Neuronal stem cell (in vitro differentiated cells): ENCODE measurements at regions not wholly inside any gene's neighbourhood (a gene's known extent, or its start where the extent isn't known, plus 50 kb on each side); places are given as distances from the start of the nearest gene placed in this dataset.

ENCODE experiments used
- DNase-seq: peaks from one replicate; pipeline ENCODE4 v3.0.0-alpha.2; 2013; ENCODE audit warnings: low spot score
- H2AFZ ChIP-seq: one replicate; pipeline ENCODE4 v1.6.1; 2013; ENCODE audit warnings: mild to moderate bottlenecking, low read length, inconsistent platforms
- H2AK5ac ChIP-seq: 2 replicates; pipeline ENCODE4 v1.6.1; 2013; ENCODE audit warnings: low read depth, mild to moderate bottlenecking, inconsistent platforms, low read length, moderate library complexity, mixed read lengths
- H2BK120ac ChIP-seq: 2 replicates; pipeline ENCODE4 v1.6.1; 2013; ENCODE audit warnings: low read depth, mild to moderate bottlenecking, inconsistent platforms, low read length, moderate library complexity, mixed read lengths
- H2BK12ac ChIP-seq: one replicate; pipeline ENCODE4 v1.6.1; 2013; ENCODE audit warnings: low read length, inconsistent platforms
- H2BK15ac ChIP-seq: 2 replicates; pipeline ENCODE4 v1.6.1; 2013; ENCODE audit warnings: mild to moderate bottlenecking, low read length, inconsistent platforms, mixed read lengths
- H2BK5ac ChIP-seq: one replicate; pipeline ENCODE4 v1.6.1; 2013; ENCODE audit warnings: inconsistent platforms, mild to moderate bottlenecking, low read length, moderate library complexity
- H3K14ac ChIP-seq: one replicate; pipeline ENCODE4 v1.6.1; 2013; ENCODE audit warnings: low read length, inconsistent platforms
- H3K18ac ChIP-seq: 2 replicates; pipeline ENCODE4 v1.6.1; 2013; ENCODE audit warnings: low read length, inconsistent platforms
- H3K23ac ChIP-seq: 2 replicates; pipeline ENCODE4 v1.6.1; 2013; ENCODE audit warnings: low read depth, mild to moderate bottlenecking, mixed read lengths, low read length, inconsistent platforms; ENCODE audit not compliant: poor library complexity
- H3K27ac ChIP-seq: replicated peaks from 3 replicates; pipeline ENCODE4 v1.5.1; 2013; ENCODE audit warnings: low read length, inconsistent platforms
- H3K27me3 ChIP-seq, 3 experiments: 2 replicates each; pipeline ENCODE4 v1.6.1; 2013; ENCODE audit warnings: low read length in 3 of 3, mild to moderate bottlenecking in 2 of 3, inconsistent platforms in 1 of 3, low read depth in 1 of 3, mixed read lengths in 1 of 3, moderate library complexity in 1 of 3; ENCODE audit not compliant: control insufficient read depth in 3 of 3, insufficient read depth in 3 of 3
- H3K36me3 ChIP-seq, 2 donors: replicated peaks in 1 of 2; 2 replicates each; pipeline ENCODE4 v1.6.1; 2013; ENCODE audit warnings: low read length in 2 of 2; ENCODE audit not compliant: control insufficient read depth in 2 of 2, insufficient read depth in 2 of 2
- H3K4ac ChIP-seq: 2 replicates; pipeline ENCODE4 v1.6.1; 2013; ENCODE audit warnings: inconsistent platforms, mild to moderate bottlenecking, low read length, moderate library complexity
- H3K4me1 ChIP-seq, 2 donors: 1 replicate in 1 of 2; 2 replicates in 1 of 2; pipeline ENCODE4 v1.6.1; 2013; ENCODE audit warnings: low read length in 2 of 2, low read depth in 1 of 2; ENCODE audit not compliant: control insufficient read depth in 2 of 2, insufficient read depth in 1 of 2
- H3K4me2 ChIP-seq: one replicate; pipeline ENCODE4 v1.6.1; 2013; ENCODE audit warnings: mild to moderate bottlenecking, low read length, inconsistent platforms; ENCODE audit not compliant: insufficient read depth, poor library complexity, severe bottlenecking
- H3K4me3 ChIP-seq, 2 donors: 2 replicates each; pipeline ENCODE4 v1.5.1; 2013; ENCODE audit warnings: low read length in 2 of 2, mild to moderate bottlenecking in 2 of 2, inconsistent platforms in 1 of 2, moderate library complexity in 1 of 2
- H3K79me1 ChIP-seq: one replicate; pipeline ENCODE4 v1.6.1; 2013; ENCODE audit warnings: low read depth, mild to moderate bottlenecking, inconsistent platforms, low read length, moderate library complexity
- H3K9ac ChIP-seq: one replicate; pipeline ENCODE4 v1.6.1; 2013; ENCODE audit warnings: mild to moderate bottlenecking, low read depth, low read length, inconsistent platforms; ENCODE audit not compliant: poor library complexity
- H3K9me3 ChIP-seq, 2 donors: replicated peaks in 1 of 2; 2 replicates each; pipeline versions ENCODE3 to v1.6.1; 2013; ENCODE audit warnings: low read length in 2 of 2, mild to moderate bottlenecking in 2 of 2, inconsistent platforms in 1 of 2, low read depth in 1 of 2, mixed read lengths in 1 of 2, moderate library complexity in 1 of 2; ENCODE audit not compliant: control insufficient read depth in 2 of 2, insufficient read depth in 1 of 2
- H4K8ac ChIP-seq: one replicate; pipeline ENCODE4 v1.6.1; 2013; ENCODE audit warnings: low read depth, mild to moderate bottlenecking, inconsistent platforms, low read length, moderate library complexity
- H4K91ac ChIP-seq: one replicate; pipeline ENCODE4 v1.6.1; 2013; ENCODE audit warnings: low read length, low read depth, mild to moderate bottlenecking, inconsistent platforms; ENCODE audit not compliant: poor library complexity
- WGBS, 2 donors: extraction: QIAGEN DNeasy Blood & Tissue Kit; methylation state at CpG; one replicate each; pipeline ENCODE4 v1.1.7; 2013; ENCODE audit warnings: missing lambda C conversion rate in 2 of 2, mixed read lengths in 1 of 2; ENCODE audit not compliant: insufficient read length in 2 of 2, insufficient replicate concordance in 1 of 2; ENCODE audit errors: extremely low coverage in 2 of 2; 5-methylcytosine and 5-hydroxymethylcytosine counted together

DNA sequence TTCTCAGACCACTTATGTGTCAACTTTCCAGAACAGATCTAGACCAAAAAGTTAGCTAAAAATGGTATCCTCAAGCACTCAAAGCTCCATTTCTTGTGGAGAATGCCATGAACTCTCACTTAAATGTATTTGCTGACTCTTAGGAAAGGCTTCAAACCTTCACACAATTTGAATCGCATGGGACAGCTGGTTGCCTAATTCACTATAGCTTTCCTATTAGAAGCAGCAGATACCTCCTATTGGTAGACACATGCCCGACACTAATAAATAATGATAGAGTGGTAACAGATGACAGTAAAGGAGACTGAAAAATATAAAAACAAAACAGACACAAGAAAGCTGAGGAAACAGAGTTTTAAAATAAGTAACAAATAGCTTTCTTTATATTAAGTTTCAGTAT, 818.5 kb downstream of the XPNPEP1 start:
- H3K9ac ChIP-seq, result no peak overlapping the region
- H3K79me1 ChIP-seq, result no peaks in the 10 kb centered on the region
- no peak overlapping the region for H3K27ac ChIP-seq
- DNase-seq, result no peak
- H3K4ac ChIP-seq, result no peak overlapping the region
- H3K9me3 ChIP-seq, result no peaks in the 10 kb centered on the region
- H3K4me3 ChIP-seq, result no peak overlapping the region
- H3K14ac ChIP-seq, result no peak overlapping the region
- no peak overlapping the region for H2BK5ac ChIP-seq
- H2AK5ac ChIP-seq, result no peak overlapping the region
- no peak overlapping the region for H2BK120ac ChIP-seq
- no peaks in the 10 kb centered on the region for H3K4me1 ChIP-seq
- no peak overlapping the region for H4K91ac ChIP-seq
- no peak overlapping the region for H2BK12ac ChIP-seq
- no peak overlapping the region for H3K23ac ChIP-seq
- H3K36me3 ChIP-seq, result no peaks in the 10 kb centered on the region
- no peaks in the 10 kb centered on the region for H3K27me3 ChIP-seq
- WGBS, 2 donors, result no CpG with 5 or more reads among the region's 2 CpGs
- H2BK15ac ChIP-seq, result no peak overlapping the region
- H3K18ac ChIP-seq, result no peak overlapping the region
- no peak overlapping the region for H3K4me2 ChIP-seq
- H4K8ac ChIP-seq, result no peak overlapping the region
- no peak overlapping the region for H2AFZ ChIP-seq

- no peak overlapping the region for H2BK12ac ChIP-seq
- H3K23ac ChIP-seq, result no peak overlapping the region
- no peak overlapping the region for H3K18ac ChIP-seq
- H3K4me3 ChIP-seq, result no peak overlapping the region
- H2AFZ ChIP-seq, result no peak overlapping the region
- no peak overlapping the region for H3K9ac ChIP-seq
- H3K4me1 ChIP-seq, result no peaks in the 10 kb centered on the region
- H3K36me3 ChIP-seq, result no peaks in the 10 kb centered on the region
- no peak overlapping the region for H2BK5ac ChIP-seq
- H2BK15ac ChIP-seq, result no peak overlapping the region
- no peaks in the 10 kb centered on the region for H3K9me3 ChIP-seq
- DNase-seq, result no peak
- no peak overlapping the region for H4K8ac ChIP-seq
- no CpG with 5 or more reads among the region's 2 CpGs for WGBS, 2 donors
- no peak overlapping the region for H3K27ac ChIP-seq
- H3K27me3 ChIP-seq, result no peaks in the 10 kb centered on the region
- H2AK5ac ChIP-seq, result no peak overlapping the region
- H3K79me1 ChIP-seq, result no peaks in the 10 kb centered on the region
- no peak overlapping the region for H3K14ac ChIP-seq
- no peak overlapping the region for H4K91ac ChIP-seq
- no peak overlapping the region for H3K4me2 ChIP-seq
- H3K4ac ChIP-seq, result no peak overlapping the region
- no peak overlapping the region for H2BK120ac ChIP-seq
Measured at GRCh38 chr10:109103278-109103677, 820.0 kb downstream of the XPNPEP1 start.

GRCh38 chr10:109089779-109090178, 833.5 kb downstream of the XPNPEP1 start:
- Histone ChIP-seq H2AK5ac (no peak overlapping the region), H3K4me2 (no peak overlapping the region), H3K4me1 (no peaks in the 10 kb centered on the region), H2BK15ac (no peak overlapping the region), H2BK120ac (no peak overlapping the region), H3K36me3 (no peaks in the 10 kb centered on the region), H3K27me3 (no peaks in the 10 kb centered on the region), H2BK12ac (no peak overlapping the region), H2BK5ac (no peak overlapping the region), H3K18ac (no peak overlapping the region), H3K79me1 (no peaks in the 10 kb centered on the region), H4K8ac (no peak overlapping the region), H3K27ac (no peak overlapping the region), H3K23ac (no peak overlapping the region), H3K9ac (no peak overlapping the region), H3K14ac (no peak overlapping the region), H3K4ac (no peak overlapping the region), H2AFZ (no peak overlapping the region), H4K91ac (no peak overlapping the region), H3K9me3 (peaks cover 0 to 4% of the 10 kb centered on the region in 2 donors), H3K4me3 (no peak overlapping the region)
- WGBS, 2 donors, result no CpG with 5 or more reads among the region's 3 CpGs
- DNase-seq, result peak; percentile 6

DNA sequence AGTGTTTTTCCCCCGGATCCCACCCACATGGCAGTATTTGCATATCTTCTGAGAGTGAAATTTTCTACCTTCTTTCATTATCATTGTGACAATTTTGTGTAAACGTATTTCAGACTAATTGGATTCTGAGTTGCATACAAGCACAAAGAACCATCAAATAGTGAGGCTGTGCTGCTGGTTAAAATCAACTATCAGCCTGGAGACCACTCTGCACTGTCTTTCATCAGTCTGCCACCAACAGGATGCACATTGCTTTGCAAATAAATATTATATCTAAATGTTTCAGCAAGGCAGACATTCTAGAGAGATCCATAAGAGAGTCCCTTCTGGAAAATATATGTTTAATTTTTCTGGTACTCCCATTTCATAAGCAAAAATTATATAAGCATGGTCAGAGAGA, 851.8 kb downstream of the XPNPEP1 start:
- H4K8ac ChIP-seq, result no peak overlapping the region

More for the DNA sequence above, 851.8 kb downstream of the XPNPEP1 start:
- Histone ChIP-seq H3K27ac (no peak overlapping the region), H2BK5ac (no peak overlapping the region), H3K14ac (no peak overlapping the region), H2BK12ac (no peak overlapping the region), H3K36me3 (no peaks in the 10 kb centered on the region), H3K79me1 (no peaks in the 10 kb centered on the region), H3K4me3 (no peak overlapping the region), H2BK120ac (no peak overlapping the region), H3K18ac (no peak overlapping the region), H4K91ac (no peak overlapping the region), H3K9ac (no peak overlapping the region), H3K9me3 (no peaks in the 10 kb centered on the region), H2AFZ (no peak overlapping the region), H3K4ac (no peak overlapping the region), H3K27me3 (no peaks in the 10 kb centered on the region), H3K23ac (no peak overlapping the region), H3K4me2 (no peak overlapping the region), H2BK15ac (no peak overlapping the region), H2AK5ac (no peak overlapping the region), H3K4me1 (no peaks in the 10 kb centered on the region)
- DNase-seq, result no peak
- whole genome bisulfite sequencing, 2 donors, result no CpG with 5 or more reads among the region's 2 CpGs
